Mammary epithelial cell (primary cell): ENCODE measurements at regions not wholly inside any gene's neighbourhood (a gene's known extent, or its start where the extent isn't known, plus 50 kb on each side); places are given as distances from the start of the nearest gene placed in this dataset.

ENCODE experiments used
- EZH2 ChIP-seq: IDR thresholded peaks from 2 replicates; pipeline ENCODE4 v1.6.1; 2012; ENCODE audit warnings: low read length, inconsistent platforms, borderline replicate concordance
- TF ChIP-seq, protein P1 (sequence below), 2 donors: IDR thresholded peaks in 1 of 2; conservative IDR thresholded peaks in 1 of 2; 2 replicates each; pipeline ENCODE4 v1.5.1; 2011 to 2012; ENCODE audit warnings: inconsistent platforms in 2 of 2, low read length in 2 of 2, mild to moderate bottlenecking in 2 of 2, control low read depth in 1 of 2, low read depth in 1 of 2; ENCODE audit not compliant: insufficient read depth in 1 of 2; ENCODE audit errors: extremely low read depth in 1 of 2

GRCh38 chr7:109343678-109344077, 774.0 kb downstream of the DNAJB9 start:
- TF ChIP-seq, protein P1, sequence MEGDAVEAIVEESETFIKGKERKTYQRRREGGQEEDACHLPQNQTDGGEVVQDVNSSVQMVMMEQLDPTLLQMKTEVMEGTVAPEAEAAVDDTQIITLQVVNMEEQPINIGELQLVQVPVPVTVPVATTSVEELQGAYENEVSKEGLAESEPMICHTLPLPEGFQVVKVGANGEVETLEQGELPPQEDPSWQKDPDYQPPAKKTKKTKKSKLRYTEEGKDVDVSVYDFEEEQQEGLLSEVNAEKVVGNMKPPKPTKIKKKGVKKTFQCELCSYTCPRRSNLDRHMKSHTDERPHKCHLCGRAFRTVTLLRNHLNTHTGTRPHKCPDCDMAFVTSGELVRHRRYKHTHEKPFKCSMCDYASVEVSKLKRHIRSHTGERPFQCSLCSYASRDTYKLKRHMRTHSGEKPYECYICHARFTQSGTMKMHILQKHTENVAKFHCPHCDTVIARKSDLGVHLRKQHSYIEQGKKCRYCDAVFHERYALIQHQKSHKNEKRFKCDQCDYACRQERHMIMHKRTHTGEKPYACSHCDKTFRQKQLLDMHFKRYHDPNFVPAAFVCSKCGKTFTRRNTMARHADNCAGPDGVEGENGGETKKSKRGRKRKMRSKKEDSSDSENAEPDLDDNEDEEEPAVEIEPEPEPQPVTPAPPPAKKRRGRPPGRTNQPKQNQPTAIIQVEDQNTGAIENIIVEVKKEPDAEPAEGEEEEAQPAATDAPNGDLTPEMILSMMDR (conservative IDR thresholded peaks at IDR 0.05 in 1 of 2, IDR thresholded peaks at IDR 0.05 in 1 of 2; ENCODE audit: extremely low read depth in 1 of 2, insufficient read depth in 1 of 2, low read depth in 1 of 2, low read length in 2 of 2) = no peak
- TF ChIP-seq EZH2 = no peak
